Activated CD4-positive, alpha-beta T cell treated with anti-CD3 and anti-CD28 coated beads, Interleukin-2, amount 10 ng/mL, durations not matched to agents 24 days and 14 days (primary cell): ENCODE measurements at regions not wholly inside any gene's neighbourhood (a gene's known extent, or its start where the extent isn't known, plus 50 kb on each side); places are given as distances from the start of the nearest gene placed in this dataset.
"Not testable (repeated sequence)": the region's sequence is repeated elsewhere in the genome, so short reads cannot be mapped to it uniquely, and the experiment has no call there.

Experiments
- DNase-seq: peaks from one replicate; pipeline ENCODE4 v3.0.0; 2022
- H3K27ac Mint-ChIP-seq: one replicate; pipeline ENCODE4 v1.8.0; 2022; ENCODE audit warnings: mild to moderate bottlenecking, mixed read lengths
- H3K27me3 Mint-ChIP-seq: one replicate; pipeline ENCODE4 v1.8.0; 2022; ENCODE audit warnings: mixed read lengths
- H3K36me3 Mint-ChIP-seq: one replicate; pipeline ENCODE4 v1.8.0; 2022; ENCODE audit warnings: low read depth, mild to moderate bottlenecking, mixed read lengths
- H3K4me1 Mint-ChIP-seq: one replicate; pipeline ENCODE4 v1.8.0; 2021; ENCODE audit warnings: mixed read lengths
- H3K4me3 Mint-ChIP-seq: one replicate; pipeline ENCODE4 v1.8.0; 2022; ENCODE audit warnings: mild to moderate bottlenecking, moderate library complexity, mixed read lengths
- H3K9me3 Mint-ChIP-seq: one replicate; pipeline ENCODE4 v1.8.0; 2021; ENCODE audit warnings: mixed read lengths
- intact Hi-C: fragments of 100-400 bp; cut with micrococcal nuclease; formaldehyde crosslinking; loops from one replicate; pipeline ENCODE4 v1.15.1; 2023

- Mint-ChIP-seq H3K27ac (no peak overlapping the region), H3K4me1 (no peaks in the 10 kb centered on the region), H3K4me3 (no peak overlapping the region), H3K36me3 (no peaks in the 10 kb centered on the region), H3K27me3 (no peaks in the 10 kb centered on the region), H3K9me3 (no peaks in the 10 kb centered on the region)
- no peak for DNase-seq
- intact Hi-C loops: no loop called here
These were observed 217.4 kb upstream of the HSF2 start for GRCh38 chr6:122182061-122182460.

- Mint-ChIP-seq H3K9me3 (no peaks in the 10 kb centered on the region), H3K27ac (no peak overlapping the region), H3K27me3 (no peaks in the 10 kb centered on the region), H3K36me3 (no peaks in the 10 kb centered on the region), H3K4me3 (no peak overlapping the region), H3K4me1 (no peaks in the 10 kb centered on the region)
- no peak for DNase-seq
- intact Hi-C loops: no loop called here
These were observed 215.0 kb upstream of the HSF2 start for GRCh38 chr6:122184401-122184827.

GRCh38 chr6:122185458-122185857 is 214.0 kb upstream of the HSF2 start:
- H3K27ac Mint-ChIP-seq, DNase-seq: not testable (repeated sequence)

DNA sequence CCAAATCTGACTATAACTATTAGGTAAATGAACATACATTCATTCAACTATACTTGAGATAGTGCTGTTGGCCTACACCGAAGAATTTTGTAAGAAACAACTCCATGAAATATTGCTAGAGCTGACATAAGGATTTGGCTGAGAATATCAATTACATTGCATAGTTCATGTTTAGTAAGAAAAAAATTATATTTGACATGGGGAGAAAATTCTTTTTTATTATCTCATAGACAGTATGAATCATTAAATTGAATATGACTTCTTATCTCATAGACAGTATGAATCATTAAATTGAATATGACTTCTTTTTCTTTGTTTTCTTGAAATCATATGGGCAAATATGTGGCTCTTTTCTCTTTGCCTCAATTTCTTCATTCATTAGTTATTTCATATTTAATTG is 212.3 kb upstream of the HSF2 start:
- intact Hi-C loops: no loop called here
- H3K27me3 Mint-ChIP-seq: no peaks in the 10 kb centered on the region
- no peak overlapping the region for H3K4me3 Mint-ChIP-seq
- no peak overlapping the region for H3K27ac Mint-ChIP-seq
- H3K4me1 Mint-ChIP-seq: no peaks in the 10 kb centered on the region
- DNase-seq: no peak
- no peaks in the 10 kb centered on the region for H3K9me3 Mint-ChIP-seq
- H3K36me3 Mint-ChIP-seq: no peaks in the 10 kb centered on the region

More at GRCh38 chr6:122185458-122185857, 214.0 kb upstream of the HSF2 start:
- H3K36me3 Mint-ChIP-seq, H3K4me1 Mint-ChIP-seq, H3K9me3 Mint-ChIP-seq, H3K27me3 Mint-ChIP-seq, intact Hi-C loops, H3K4me3 Mint-ChIP-seq: not testable (repeated sequence)

- intact Hi-C loops: no loop called here
- H3K4me1 Mint-ChIP-seq: no peaks in the 10 kb centered on the region
- H3K36me3 Mint-ChIP-seq: no peaks in the 10 kb centered on the region
- no peak overlapping the region for H3K4me3 Mint-ChIP-seq
- no peak for DNase-seq
- no peaks in the 10 kb centered on the region for H3K27me3 Mint-ChIP-seq
- no peak overlapping the region for H3K27ac Mint-ChIP-seq
- H3K9me3 Mint-ChIP-seq: no peaks in the 10 kb centered on the region
These were observed 200.5 kb upstream of the HSF2 start for GRCh38 chr6:122198922-122199321.

GRCh38 chr6:122200440-122200839 is 199.0 kb upstream of the HSF2 start:
- intact Hi-C loops: no loop called here
- H3K36me3 Mint-ChIP-seq: no peaks in the 10 kb centered on the region

DNA sequence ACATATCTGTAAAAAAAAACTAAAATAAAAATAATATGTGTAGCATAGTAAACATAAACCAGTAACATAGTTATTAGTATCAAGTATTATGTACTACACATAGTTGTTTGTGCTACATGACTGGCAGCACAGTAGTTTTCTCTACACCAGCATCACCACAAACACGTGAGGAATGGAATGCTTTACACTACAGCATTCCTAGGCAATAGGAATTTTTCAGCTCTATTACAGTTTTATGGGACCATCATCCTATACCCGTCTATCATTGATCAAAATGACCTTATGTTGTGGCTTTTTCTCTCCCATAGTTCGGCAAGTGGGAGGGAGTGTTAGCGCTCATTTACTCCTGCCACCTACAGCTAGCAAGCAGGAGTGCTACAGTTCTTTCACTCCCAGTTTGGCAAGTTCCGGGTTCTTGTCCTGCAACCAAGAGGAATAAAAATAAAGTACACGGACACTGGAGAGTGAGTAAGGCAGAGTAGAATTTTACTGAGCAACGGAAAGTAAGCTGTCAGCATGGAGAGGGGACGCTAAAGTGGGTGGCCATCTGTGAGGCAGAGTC is 196.8 kb upstream of the HSF2 start:
- Mint-ChIP-seq H3K36me3 (no peaks in the 10 kb centered on the region), H3K27ac (no peak overlapping the region)
- intact Hi-C loops: no loop called here

More at GRCh38 chr6:122200440-122200839, 199.0 kb upstream of the HSF2 start:
- Mint-ChIP-seq H3K9me3 (no peaks in the 10 kb centered on the region), H3K4me3 (no peak overlapping the region), H3K4me1 (no peaks in the 10 kb centered on the region), H3K27me3 (no peaks in the 10 kb centered on the region), H3K27ac (no peak overlapping the region)
- no peak for DNase-seq

GRCh38 chr6:122207061-122207460 is 192.4 kb upstream of the HSF2 start:
- Mint-ChIP-seq H3K36me3 (no peaks in the 10 kb centered on the region), H3K4me1 (no peaks in the 10 kb centered on the region), H3K27ac (no peak overlapping the region), H3K9me3 (no peaks in the 10 kb centered on the region), H3K27me3 (no peaks in the 10 kb centered on the region), H3K4me3 (no peak overlapping the region)
- intact Hi-C loops: no loop called here
- no peak for DNase-seq

More for the DNA sequence above, 196.8 kb upstream of the HSF2 start:
- no peaks in the 10 kb centered on the region for H3K4me1 Mint-ChIP-seq
- no peak for DNase-seq
- H3K4me3 Mint-ChIP-seq: no peak overlapping the region
- no peaks in the 10 kb centered on the region for H3K9me3 Mint-ChIP-seq
- no peaks in the 10 kb centered on the region for H3K27me3 Mint-ChIP-seq

DNA sequence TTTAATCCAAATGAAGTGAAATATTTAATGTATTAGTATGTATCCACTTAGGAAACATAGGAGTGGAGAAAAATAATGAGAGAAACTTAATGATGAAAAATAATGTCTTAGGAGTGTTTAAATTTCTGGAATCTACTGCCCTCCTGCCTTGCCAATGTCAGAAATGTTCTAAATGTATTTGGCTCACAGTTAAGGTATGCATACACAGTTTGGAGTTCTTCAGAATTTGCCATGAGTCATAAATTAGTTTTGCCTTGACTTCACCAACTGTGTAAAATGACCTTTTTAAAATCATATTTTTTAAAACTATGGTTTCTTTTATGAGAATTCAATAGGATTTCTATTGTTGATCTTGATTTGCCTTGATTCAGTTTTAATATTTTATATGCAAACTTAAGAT is 191.7 kb upstream of the HSF2 start:
- intact Hi-C loops: no loop called here
- no peaks in the 10 kb centered on the region for H3K4me1 Mint-ChIP-seq
- H3K27me3 Mint-ChIP-seq: no peaks in the 10 kb centered on the region
- no peaks in the 10 kb centered on the region for H3K9me3 Mint-ChIP-seq
- no peak overlapping the region for H3K4me3 Mint-ChIP-seq
- no peak for DNase-seq
- no peak overlapping the region for H3K27ac Mint-ChIP-seq
- no peaks in the 10 kb centered on the region for H3K36me3 Mint-ChIP-seq

DNA sequence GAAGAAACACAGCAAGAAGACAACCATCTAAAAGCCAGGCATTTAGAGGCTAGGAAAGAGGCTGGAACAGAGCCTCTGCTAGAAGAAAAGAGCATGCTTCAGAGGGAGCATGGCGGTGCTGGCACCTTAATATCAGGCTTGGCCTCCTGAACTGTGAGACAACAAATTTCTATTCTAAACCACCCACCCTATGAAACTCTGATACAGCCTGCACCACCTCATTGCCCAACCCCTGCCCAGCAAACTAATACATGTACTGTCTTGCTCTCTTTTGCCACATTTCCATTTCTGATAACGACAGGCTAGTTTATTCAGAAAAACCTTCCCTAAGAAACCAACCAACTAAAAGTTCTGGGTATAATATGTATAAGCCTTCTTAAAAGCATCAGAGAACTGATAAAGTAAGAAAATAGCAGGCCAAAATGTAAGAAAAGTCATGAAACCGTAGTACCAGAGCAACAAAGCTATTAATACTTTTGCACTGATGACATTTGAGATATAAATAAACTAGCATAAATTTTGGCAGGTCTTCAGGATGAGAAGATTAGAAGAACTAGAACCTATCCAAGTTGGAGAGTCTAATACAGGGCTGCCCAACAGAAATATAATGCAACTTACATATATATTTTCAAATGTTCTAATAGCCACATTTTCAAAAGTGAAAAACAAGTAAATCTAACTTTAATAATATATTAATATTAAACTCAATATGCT is 184.7 kb upstream of the HSF2 start:
- no peak overlapping the region for H3K4me3 Mint-ChIP-seq
- H3K36me3 Mint-ChIP-seq: no peaks in the 10 kb centered on the region
- DNase-seq: no peak
- no peaks in the 10 kb centered on the region for H3K9me3 Mint-ChIP-seq
- H3K4me1 Mint-ChIP-seq: no peaks in the 10 kb centered on the region
- no peak overlapping the region for H3K27ac Mint-ChIP-seq
- no peaks in the 10 kb centered on the region for H3K27me3 Mint-ChIP-seq
- intact Hi-C loops: no loop called here

DNA sequence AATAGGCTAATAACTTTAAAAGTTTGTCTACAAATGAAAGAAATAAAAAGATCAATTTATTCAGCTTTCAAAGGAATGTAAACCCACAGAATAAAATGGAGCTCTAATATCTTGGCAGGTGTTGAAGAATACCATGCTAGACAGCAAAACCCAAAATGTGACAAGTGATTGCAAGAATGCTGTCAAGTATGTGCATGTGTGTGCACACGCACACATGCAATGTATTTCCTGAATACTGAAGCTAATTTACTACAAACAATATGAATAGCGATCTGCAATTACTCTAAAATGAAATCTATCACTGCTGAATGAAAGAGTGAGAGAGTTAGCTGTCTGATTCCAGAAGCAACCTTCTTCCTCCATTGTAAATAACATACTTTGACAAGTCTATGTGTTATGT is 179.2 kb upstream of the HSF2 start:
- no peaks in the 10 kb centered on the region for H3K4me1 Mint-ChIP-seq
- no peak overlapping the region for H3K4me3 Mint-ChIP-seq
- H3K27me3 Mint-ChIP-seq: no peaks in the 10 kb centered on the region
- intact Hi-C loops: no loop called here
- H3K27ac Mint-ChIP-seq: no peak overlapping the region
- DNase-seq: no peak
- no peaks in the 10 kb centered on the region for H3K9me3 Mint-ChIP-seq
- H3K36me3 Mint-ChIP-seq: no peaks in the 10 kb centered on the region

DNA sequence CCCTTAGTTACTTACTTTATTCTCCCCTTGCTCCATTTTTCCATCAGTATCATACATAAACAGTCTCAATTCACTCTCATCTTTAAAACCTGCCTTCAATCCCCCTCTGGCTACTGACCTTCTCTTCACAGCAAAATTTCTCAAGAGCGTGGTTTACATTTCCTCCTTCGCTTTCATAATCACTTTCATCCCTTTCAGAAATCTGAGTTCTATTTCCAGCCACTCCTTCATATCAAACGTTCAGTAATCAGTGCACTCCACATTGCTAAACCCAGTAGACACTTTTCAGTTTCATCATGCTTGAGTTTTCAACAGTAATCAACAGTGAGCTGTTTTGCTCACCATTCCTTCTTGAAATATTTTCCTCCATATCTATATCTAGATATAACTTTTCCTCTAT is 176.7 kb upstream of the HSF2 start:
- H3K36me3 Mint-ChIP-seq: no peaks in the 10 kb centered on the region
- H3K4me3 Mint-ChIP-seq: no peak overlapping the region
- H3K27me3 Mint-ChIP-seq: no peaks in the 10 kb centered on the region
- no peak for DNase-seq
- H3K9me3 Mint-ChIP-seq: no peaks in the 10 kb centered on the region
- no peaks in the 10 kb centered on the region for H3K4me1 Mint-ChIP-seq
- no peak overlapping the region for H3K27ac Mint-ChIP-seq
- intact Hi-C loops: no loop called here

GRCh38 chr6:122223251-122223650 is 176.2 kb upstream of the HSF2 start:
- no peak overlapping the region for H3K4me3 Mint-ChIP-seq
- no peaks in the 10 kb centered on the region for H3K4me1 Mint-ChIP-seq
- no peaks in the 10 kb centered on the region for H3K9me3 Mint-ChIP-seq
- H3K27me3 Mint-ChIP-seq: no peaks in the 10 kb centered on the region
- DNase-seq: no peak
- H3K36me3 Mint-ChIP-seq: no peaks in the 10 kb centered on the region
- intact Hi-C loops: no loop called here
- H3K27ac Mint-ChIP-seq: no peak overlapping the region

DNA sequence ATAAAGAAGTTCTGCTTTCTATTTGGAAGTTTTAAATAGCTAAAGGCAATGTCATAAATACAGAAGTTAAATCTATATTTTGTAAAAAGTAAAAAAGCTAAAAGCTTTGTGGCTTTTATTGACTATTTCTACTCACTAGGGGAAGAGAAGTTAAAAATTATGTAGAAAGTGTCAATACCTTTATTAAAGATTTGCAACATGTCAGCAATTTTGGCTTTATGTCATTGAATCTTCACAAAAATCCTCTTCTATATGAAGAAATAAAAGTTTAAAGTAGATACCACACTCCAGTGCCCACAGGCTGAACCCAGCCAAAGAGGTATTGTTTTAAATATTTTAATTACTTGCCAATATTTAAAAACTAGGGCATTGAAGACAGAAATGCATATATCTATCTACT is 160.6 kb upstream of the HSF2 start:
- no peaks in the 10 kb centered on the region for H3K4me1 Mint-ChIP-seq
- H3K27ac Mint-ChIP-seq: no peak overlapping the region
- H3K9me3 Mint-ChIP-seq: no peaks in the 10 kb centered on the region
- intact Hi-C loops: no loop called here
- no peaks in the 10 kb centered on the region for H3K36me3 Mint-ChIP-seq
- no peaks in the 10 kb centered on the region for H3K27me3 Mint-ChIP-seq
- H3K4me3 Mint-ChIP-seq: no peak overlapping the region
- no peak for DNase-seq
